ENCODE measurements at regions not wholly inside any gene's neighbourhood (a gene's known extent, or its start where the extent isn't known, plus 50 kb on each side); places are given as distances from the start of the nearest gene placed in this dataset.

GRCh38 chr11:71070490-71071453 lies 181.6 kb downstream of the SHANK2 start:
- DNase-seq = no peak

DNA sequence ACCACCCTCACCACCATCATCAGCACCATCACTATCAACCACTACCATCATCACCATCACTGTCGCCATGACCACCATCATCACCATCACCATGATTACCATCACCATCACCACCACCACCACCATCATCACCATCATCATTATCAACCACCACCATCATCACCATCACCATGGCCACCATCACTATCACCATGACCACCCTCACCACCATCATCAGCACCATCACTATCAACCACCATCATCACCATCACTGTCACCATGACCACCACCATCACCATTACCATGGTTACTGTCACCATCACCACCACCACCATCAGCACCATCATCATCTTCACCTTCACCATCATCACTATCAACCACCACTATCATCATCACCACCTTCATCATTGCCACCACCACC lies 183.4 kb downstream of the SHANK2 start:
- DNase-seq = no peak

- DNase-seq = no peak
Measured at GRCh38 chr11:71067753-71068152, 184.6 kb downstream of the SHANK2 start.

DNA sequence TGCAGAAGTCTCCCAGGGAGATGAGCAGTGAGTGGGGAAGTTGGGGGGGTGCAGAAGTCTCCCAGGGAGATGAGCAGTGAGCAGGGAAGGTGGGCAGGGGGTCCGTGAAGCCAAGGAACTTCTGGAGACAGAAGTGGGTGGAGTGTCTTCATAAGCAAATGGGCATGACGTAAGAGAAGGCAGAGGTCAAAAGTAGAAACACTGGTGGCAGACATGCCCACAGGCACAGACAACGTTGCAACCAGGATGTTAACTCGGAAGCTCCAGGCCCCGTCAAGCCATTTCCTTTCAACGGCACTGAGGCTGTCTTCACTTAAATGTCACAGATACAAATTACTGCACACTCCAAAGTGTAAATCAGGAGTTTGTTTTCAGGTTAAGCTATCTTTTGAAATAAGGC lies 186.1 kb downstream of the SHANK2 start:
- no peak for DNase-seq

DNA sequence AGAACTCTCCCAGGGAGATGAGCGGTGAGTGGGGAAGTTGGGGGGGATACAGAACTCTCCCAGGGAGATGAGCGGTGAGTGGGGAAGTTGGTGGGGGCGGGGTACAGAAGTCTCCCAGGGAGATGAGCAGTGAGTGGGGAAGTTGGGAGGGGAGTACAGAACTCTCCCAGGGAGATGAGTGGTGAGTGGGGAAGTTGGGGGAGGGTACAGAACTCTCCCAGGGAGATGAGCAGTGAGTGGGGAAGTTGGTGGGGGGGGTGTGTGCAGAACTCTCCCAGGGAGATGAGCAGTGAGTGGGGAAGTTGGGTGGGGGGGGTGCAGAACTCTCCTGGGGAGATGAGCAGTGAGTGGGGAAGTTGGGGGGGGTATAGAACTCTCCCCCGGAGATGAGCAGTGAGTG lies 186.5 kb downstream of the SHANK2 start:
- DNase-seq = no peak

- no peak for DNase-seq
Measured at GRCh38 chr11:71064702-71065515, 187.5 kb downstream of the SHANK2 start.

- DNase-seq = no peak
Measured at GRCh38 chr11:71064183-71064582, 188.2 kb downstream of the SHANK2 start.

- DNase-seq = no peak
Measured at GRCh38 chr11:71063129-71063528, 189.2 kb downstream of the SHANK2 start.

DNA sequence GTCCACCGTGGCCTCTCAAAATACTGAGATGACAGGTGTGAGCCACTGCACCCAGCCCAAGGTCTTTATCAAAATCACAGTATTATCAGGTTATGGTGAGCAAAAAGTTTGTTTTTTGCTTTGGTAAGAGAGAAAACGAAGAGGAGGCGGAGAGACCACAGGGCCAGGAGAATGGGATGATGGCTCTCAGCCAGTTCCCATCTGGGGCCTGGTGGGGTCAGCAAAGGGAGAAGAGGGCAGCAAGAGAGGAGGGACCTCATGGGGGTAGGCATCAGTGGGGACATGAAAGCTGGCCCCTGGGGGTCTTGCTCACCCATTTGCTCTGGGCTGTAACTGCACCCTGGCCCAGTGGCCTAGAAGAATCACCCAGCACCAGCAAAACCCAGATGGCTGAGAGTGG lies 190.2 kb downstream of the SHANK2 start:
- no peak for DNase-seq

DNA sequence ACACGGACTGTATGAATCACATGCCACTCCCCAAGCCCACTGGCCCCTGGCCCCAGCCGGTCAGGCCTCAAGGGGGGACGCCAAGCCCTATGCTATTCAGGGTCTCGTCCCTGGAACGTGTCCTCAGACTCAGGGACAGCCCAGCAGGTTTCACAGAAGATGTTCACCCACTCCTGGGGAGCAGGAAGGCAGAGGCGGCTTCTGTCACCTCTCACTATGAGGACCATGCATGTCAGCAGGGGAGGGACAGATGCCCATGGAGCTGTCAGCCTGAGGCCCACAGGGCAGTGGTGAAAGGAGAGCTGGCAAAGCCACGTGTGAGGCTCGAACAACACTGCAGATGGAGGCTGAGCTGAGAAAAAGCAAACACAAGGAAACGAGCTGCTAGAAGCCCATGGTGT lies 192.0 kb downstream of the SHANK2 start:
- DNase-seq = no peak

GRCh38 chr11:71059662-71060061 lies 192.7 kb downstream of the SHANK2 start:
- no peak for DNase-seq

- DNase-seq = no peak
Measured at GRCh38 chr11:71055925-71056324, 196.5 kb downstream of the SHANK2 start.
